Activated CD4-positive, alpha-beta T cell treated with anti-CD3 and anti-CD28 coated beads for 1 hour (primary cell): ENCODE measurements at regions not wholly inside any gene's neighbourhood (a gene's known extent, or its start where the extent isn't known, plus 50 kb on each side); places are given as distances from the start of the nearest gene placed in this dataset.

Experiments used
- DNase-seq: peaks from one replicate; pipeline ENCODE4 v3.0.0-alpha.2; 2020

DNA sequence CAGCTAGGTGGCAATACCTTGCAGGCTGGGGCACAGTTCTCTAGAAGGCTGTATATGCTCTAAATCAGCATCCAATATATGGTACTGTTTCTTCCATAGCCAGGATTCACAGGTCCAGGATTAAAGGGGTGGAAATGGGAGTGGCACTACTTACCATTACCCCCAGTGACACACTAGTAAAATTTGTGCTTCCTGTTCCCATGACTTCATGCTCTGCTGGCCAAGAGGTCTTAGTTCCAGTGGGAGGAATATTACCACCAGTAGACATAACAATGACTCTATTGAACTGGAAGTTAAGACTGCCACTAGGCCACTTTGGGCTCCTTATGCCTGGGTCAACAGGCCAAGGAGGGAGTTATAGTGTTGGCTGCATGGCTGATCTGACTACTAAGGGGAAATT lies 174.3 kb upstream of the TNFAIP3 start:
- DNase-seq = no peak

DNA sequence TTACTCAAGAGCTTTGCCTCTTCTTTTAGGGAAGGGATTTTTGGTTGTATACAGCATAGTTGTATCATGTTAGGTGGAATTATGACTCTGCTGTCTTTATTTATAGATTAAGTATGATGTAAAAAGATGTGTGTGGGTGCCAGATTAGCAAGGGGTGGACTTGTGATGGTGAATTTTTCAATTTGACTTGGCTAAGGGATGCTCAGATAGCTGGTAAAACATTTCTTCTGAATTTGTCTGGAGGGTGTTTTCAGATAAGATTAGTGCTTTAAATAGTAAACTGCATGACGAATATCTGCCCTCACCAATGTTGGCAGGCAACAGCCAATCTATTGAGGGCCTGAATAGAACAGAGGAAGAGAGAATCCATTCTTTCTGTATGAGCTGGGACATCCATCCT lies 173.3 kb upstream of the TNFAIP3 start:
- DNase-seq = no peak

DNA sequence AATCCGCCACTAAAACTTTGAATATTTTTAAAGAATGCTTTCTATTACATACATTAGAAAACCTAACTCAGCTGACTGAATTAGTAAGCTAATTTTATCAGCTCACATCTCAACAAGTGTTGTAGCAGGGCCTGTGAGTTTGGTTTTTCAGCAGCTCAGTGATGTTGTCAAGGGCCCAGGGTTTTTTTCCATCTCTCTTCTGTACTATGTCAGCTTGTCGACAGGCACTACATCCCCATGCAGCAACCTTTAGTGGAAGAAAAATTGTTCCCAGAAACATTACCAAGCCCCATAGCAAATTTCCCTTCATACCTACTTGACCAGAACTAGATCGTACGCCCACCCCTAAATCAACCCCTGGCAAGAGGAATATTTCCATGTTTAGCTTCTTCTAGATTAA lies 170.3 kb upstream of the TNFAIP3 start:
- no peak for DNase-seq

DNA sequence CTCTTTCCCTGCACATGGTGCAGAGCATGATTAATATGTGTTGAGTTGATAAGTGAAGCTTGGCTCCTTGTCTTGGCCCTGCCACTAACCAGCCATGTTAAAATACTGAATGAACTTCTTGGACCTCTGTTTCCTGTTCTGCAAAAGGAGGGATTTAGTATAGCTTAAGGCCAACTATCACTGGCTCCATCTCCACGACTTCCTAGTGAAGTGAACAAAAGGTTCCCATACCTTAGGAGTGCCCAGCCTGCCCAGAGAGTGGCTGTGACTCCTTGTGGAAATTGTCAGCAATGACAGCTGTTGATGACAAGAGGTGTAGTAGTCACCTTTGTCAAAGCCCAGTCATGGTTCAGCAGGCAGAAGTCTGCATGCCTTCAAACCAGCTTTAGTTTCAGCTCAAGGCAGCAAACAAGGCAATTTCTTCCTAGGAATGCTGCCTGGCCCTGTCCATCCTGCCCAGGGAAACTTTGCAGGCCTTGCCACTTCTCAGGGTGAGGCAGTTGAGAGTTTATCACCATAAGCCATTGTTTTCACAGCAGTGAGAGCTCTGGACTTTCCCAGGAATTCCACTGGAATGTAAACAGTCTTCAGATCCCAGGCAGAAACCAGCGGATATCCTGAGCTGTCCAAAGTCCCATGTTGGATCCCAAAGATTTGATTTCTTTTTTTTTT lies 169.7 kb upstream of the TNFAIP3 start:
- DNase-seq = no peak

DNA sequence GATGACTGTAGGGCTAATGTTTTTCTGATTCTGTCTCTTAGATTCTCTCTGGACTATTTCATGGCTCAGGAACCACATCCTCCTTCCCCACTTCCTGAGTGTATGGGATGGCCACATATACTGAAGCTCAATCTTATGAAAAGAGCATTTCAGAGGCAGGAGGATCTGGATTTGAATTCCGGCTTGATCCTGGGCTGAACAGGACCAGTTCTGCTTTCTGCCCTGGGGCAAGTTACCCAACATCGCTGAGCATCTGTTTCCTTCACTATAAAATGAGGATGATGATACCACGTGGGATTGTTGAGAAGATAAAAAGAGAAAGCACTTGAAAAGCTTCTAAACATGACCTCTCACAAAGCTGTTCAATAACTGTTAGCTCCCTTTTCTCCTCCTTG lies 168.4 kb upstream of the TNFAIP3 start:
- no peak for DNase-seq

DNA sequence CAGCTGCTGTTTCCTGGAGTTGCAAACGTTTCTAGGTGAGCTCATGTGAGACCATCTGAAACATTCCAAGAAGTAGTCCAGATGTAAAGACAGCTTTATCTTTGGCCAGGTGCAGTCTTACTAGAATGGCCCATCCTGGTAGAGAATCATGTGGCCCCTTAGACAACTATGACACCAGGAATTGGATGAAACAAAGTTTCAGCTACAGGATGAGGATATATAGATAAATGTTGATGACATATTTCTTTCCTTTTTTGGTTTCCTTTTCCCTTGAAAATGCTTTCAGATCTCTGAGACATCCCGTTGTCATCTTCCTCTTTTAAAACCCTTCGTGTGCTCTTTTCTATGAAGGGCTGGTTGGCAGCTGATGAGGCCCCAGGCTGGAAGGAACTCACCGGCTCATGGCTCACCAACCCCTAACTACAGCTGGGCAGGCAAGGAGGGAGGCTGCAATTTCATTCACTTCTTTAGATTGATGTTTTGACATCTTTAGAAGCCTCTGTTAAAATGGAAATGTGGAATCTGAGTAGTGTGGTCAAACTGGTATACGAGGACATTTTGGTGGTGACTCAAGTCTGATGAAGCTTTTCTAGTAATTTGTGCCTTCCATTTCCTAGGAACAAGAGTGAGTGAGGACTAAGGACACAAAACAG lies 167.9 kb upstream of the TNFAIP3 start:
- DNase-seq = no peak

DNA sequence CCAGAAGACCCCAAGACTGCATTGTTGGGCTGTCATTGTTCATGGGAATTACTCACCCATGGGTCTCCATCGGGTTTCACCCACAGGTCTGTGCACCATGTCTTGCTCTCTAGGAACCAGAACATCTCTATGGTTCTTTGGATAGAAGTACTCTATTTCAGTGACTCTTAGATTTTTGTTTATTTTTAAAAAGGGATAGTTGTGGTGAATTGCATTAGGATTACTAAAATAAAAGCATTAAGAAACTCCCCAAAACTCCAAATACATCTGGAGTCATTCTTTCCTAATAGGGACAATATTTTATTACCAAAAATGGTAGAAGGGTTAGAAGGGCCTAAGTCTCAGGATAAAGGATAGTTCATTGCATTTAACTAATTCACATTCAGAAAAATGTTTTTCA lies 166.9 kb upstream of the TNFAIP3 start:
- DNase-seq = no peak

DNA sequence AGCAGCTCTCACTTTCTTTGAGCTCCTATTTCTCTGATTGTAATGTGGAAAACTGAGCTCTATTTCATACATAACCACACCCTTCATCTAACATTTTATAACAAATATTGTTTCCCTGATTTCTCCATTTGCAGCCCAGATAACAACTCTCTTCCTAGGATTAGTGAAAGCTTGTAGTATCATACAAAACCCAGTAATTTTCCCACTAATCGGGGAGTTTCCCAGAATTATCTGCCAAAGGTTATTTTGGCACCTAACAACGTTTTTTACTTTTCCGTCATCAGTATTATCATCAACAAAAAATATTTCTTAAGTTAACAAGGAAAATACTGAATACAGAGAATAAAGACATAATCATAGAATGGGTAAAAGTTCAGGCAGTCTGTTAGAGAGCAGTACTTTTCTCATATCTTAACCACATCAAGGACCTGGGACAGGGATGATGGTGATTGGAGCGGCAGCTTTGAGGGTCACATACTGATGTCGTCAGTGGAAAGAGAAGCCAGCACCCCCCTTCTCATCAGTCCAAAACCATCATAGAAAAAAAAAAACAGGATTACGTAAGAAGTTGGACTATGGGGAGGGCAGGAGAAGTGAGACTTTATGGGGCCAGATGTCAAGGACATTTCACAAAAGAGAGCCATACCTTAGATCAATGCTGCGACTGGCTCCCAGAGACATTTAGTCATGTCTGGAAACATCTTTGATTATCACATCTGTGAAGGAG lies 166.1 kb upstream of the TNFAIP3 start:
- no peak for DNase-seq

DNA sequence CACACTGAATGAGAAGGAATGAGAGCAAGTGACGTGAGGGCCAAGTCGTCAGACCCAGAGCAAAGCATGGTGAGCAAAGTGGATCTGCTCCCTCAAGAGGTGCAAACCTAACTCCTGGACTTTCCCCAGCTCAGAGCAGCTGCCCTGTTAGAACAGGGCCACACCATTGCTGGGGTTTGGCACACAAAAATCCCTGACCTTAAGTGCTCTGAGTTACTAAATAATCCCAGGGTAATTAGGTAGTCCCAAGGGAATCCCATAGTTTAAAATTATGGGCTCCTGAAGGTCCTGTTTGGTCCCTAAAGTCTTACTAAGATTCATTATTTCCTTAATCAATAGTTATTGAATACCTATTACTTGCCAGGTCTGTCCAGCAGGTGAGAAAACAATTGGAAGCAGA lies 165.1 kb upstream of the TNFAIP3 start:
- DNase-seq = no peak

DNA sequence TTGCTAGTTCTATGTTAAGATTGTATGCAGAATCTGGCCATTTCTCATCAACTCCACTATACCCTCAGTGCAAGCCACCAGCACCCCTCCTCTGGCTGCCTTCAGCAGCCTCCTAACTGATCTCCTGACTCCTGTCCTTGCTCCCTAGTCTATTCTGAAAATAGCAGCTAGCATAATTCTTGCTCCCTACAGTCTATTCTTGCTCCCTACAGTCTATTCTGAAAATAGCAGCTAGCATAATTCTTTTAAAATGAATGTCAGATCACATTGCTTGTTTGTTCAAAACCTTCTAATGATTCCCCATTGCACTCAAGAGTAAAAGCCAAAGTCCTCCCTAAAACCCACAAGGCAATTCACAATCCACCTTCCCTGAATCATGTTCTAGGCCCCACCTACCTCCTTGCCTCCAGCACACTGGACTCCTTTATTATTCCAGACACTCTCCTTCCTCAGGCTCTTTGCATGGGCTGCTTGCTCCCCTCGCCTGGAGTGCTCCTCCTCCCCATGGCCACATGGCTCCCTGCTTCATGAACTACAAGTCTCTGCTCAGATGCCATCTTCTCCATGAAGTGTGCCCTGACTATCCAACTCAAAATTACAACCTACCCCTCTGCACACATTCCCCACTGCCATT lies 164.2 kb upstream of the TNFAIP3 start:
- DNase-seq = no peak

DNA sequence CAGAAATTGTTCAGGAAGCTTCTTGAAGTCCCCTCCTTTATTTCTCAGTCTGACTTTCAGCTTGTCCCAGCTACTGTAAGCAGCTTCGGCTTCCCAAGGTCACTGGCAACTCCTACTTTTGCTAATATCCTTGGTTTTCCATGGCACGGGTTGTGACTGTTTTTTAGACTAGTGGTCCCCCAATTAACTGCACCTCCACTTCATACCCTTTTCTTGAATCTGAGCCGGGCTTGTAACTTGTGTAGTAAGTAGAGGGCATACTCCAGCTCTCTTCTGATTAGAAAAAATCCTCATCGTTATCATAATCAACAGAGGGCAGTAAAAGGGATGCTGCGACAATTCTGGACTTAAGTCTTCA lies 162.3 kb upstream of the TNFAIP3 start:
- DNase-seq = no peak

DNA sequence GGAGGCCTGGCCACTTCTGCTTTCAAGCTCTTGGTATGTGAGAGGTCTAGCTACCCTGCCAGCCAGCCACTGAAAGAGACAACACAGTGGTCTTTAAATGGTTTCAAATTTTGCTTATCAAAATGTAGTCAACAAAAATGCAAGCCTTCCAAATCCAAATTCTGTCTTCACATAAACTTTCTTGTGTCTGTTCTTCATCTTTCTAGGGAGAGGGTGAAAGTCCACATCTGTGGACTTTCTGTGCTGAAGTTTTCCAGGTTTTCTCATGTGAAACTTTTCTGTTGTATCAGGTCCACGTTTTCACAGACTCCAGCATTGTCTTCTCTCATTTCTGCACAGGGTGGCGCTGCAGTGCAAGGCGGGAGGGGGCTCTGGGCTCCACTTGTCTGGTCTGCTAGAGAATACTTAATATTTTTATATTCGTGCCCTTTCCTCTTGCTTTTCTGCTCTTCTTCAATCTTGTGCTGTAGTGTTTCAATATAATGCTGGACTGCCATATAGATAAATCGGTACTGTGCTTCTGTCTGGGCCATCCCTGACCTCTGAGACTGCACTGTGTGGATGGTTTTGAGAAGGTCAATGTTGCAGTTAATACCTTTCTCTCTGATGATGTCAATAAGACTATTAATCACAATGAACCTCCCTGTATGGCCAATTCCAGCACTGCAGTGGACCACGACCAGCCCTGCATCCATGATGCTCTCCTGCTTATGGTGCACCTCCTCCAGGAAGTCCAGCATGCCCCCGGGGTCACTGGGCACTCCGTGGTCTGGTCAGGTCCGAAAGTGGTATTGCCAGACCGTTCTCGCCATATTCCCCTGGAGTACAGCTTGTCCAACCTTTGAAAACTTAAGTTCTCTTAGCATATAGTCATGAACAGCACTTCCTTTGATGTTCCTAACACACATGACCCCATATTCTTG lies 161.6 kb upstream of the TNFAIP3 start:
- peak; percentile 55 for DNase-seq

DNA sequence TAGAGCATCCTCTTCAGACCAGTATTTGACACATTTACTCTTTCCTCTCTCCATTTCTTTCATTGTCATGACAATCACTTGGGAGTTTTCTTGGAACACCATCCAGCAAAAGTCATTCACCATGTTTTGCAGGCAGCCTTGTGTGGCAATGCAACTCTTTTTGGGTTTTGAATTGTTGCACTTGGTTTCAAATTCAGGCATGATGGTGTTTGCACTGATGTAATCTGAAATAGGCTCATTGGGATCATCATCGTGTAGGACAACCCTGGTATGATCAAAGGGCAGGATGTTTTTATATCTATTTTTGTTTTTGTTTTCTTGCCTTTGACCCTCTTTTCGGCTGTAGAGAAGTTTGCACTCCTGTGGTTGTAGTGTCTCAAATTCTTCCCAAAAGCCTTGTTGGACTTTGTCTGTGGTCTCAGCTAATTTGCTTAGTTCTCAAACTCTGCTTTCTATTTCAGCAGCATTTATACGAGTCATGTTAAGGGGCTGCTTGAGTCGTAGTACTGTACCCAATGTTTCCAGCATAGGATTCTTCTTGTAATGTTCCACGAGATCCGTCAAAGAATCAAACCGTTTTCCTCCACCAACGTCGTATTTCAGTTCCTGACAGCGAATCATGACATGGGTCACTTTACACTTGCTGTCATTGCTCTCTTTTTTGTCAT lies 160.8 kb upstream of the TNFAIP3 start:
- no peak for DNase-seq

DNA sequence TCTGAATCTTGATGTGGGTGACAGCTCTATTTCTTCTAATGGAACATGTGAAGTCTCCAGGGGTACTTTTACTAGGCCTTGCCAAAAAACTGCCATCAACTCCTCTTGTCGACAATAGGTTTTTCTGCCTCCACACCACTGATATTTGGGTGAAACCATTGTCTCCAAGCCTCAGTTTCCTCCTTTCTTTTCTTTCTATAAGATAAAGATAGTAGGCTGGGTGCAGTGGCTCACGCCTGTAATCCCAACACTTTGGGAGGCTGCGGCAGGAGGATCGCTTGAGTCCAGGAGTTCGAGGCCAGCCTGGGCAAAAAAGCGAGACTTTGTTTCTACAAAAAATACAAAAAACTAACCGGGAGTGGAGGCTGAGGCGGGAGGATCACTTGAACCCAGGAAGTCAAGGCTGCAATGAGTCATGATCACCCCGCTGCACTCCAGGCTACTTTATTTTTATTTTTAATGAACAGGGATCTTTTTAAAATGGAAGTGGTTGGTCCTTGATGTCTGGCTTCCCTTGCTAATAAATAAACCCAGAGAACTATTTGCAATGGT lies 159.9 kb upstream of the TNFAIP3 start:
- no peak for DNase-seq

DNA sequence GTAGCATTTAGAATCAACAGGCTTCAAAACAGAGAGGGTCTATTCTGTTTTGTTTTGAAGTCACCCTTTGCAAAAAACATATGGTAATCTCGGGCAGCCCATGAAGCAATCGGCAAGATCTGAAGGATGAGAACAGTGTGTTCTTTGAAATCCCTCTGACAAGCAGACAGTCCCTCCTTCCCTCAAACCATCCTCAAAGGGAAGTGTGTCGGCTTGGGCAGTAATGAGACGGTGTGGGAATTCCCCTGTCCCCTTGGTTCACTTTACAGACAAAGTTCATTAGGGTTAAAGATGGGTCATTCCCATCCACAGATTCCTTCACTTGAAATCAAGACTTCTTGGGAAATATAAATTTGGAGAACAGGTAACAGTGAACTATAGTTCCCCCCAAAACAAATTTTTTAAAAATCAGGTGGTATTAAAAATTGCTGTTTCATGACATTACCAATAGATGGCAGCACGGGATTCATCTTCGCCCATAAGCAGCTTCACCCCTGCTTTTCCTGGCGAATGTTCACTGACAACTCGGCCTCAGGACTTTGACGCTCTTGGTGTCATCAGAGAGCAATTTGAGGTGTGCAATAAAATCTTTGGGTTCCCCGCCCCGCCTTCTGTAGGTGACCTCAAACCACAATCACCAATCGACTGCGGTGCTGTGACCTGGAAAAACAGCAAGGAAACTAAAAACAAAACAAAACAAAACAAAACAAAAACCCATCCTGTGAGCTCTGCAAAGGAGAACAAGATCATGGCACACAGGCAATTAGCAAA lies 159.3 kb upstream of the TNFAIP3 start:
- DNase-seq = peak; percentile 58

DNA sequence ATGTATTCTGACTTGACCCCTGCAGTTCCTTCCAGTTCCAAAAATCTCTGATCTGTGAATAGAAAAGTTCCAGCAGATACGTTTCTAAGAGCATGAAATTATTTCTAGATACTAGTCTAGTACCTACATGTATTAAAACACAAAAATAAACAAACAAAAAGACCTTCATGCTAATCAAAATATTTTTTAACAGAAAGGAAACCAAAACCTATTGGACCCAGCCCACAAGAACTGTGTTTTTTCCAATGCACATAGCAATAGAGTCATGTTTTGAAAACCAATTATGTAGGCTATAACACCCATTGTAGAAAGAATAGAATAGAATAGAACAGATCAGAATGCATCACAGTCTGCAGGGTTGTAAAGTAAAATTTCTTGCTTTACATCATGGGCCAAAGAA lies 158.6 kb upstream of the TNFAIP3 start:
- DNase-seq = no peak

DNA sequence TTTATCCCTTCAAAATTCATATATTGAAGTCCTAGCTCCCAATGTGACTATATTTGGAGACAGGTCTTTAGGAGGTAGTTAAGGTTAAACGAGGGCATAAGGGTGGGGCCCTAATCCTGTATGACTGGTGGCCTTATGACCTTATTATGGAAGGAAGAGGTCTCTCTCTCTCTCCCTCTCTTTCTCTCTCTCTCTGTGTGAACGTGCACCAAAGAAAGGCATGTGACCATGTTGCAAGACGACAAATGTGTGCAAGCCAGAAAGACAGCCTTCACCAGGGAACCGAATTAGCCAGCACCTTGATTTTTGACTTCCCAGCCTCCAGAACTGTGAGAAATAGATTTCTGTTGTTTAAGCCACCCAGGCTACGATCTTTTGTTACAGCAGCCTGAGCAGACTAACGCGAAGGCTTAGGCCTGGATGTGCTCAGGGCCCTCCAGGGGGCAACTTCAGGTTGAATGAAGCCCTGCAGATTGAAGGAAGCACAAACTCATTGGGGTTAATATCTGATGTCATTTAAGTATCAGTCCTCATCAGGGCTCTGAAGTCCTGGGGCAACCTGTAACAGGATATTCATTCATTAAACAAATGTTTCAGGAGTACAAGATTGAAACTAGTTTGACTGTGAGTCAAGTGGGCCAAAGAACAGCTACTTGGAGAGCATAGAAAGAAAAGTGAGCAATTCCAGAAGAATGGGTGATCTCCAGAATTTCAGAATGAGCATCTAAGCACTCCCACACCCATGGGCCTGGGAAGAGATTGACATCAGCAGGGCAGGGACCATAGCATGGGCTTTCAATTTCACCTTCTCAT lies 157.4 kb upstream of the TNFAIP3 start:
- DNase-seq = no peak

DNA sequence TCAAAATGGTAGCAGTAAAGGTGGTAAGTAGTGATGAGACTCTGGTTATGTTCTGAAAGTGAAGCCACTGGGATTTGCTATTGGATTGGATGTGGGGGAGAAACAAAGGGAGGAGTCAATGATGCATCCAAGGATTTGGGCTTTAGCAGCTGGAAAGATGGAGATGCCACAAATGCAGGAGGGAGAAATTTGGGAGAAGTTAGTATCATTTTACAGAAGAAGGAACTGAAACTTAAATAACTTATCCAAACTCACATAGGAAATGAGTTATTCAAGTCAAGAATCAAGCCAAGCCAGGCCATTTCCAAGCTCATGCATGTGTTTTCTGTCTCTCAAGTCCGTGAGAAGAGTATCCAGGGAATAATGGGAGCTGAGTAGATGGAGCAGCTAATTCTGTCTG lies 155.1 kb upstream of the TNFAIP3 start:
- DNase-seq = no peak

DNA sequence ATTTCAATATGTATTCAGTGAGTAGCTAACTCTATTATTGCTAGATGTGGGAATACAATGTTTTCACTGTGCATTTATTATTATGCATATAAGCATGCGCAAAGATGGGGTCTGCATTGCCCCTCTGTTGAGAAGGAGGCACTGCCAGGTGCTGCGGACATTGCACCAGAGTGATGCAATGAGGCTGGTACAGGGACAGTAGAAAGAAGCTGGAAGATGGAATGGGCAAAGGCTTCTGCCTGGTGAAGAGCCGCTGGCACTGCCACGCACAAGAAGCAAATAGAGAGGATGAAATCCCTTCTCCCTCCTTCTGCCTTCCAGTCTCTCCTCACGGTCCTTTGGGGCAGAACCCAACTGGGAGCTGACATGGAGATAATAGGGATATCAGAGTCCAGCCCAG lies 154.5 kb upstream of the TNFAIP3 start:
- DNase-seq = no peak

DNA sequence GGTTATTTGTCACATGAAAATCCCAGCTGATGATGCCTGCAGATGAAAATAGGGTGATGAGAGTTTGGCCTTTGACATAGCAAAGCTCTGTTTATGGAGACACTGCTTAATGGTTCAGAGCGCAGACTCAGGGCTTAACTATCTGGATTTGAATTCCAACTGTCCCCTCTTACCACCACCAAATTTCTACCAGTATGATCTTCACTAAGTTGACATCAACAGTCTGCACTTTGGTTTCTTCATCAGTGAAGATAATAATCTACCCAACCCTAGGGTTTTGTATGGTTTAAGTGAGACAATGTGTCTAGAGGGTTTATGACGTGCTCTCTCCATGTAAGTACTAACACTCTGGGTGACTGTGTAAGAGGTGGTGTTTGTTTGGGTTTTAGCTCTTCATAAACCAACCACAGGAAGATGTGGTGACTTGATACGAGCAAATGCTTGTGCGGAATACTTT lies 151.4 kb upstream of the TNFAIP3 start:
- no peak for DNase-seq
